ENCODE measurements at regions not wholly inside any gene's neighbourhood (a gene's known extent, or its start where the extent isn't known, plus 50 kb on each side); places are given as distances from the start of the nearest gene placed in this dataset.

- no peak for DNase-seq
These were observed 92.7 kb upstream of the RESF1 start for GRCh38 chr12:31866523-31866922.

- DNase-seq: no peak
These were observed 94.2 kb upstream of the RESF1 start for GRCh38 chr12:31865023-31865422.

- no peak for DNase-seq
These were observed 97.9 kb upstream of the RESF1 start for GRCh38 chr12:31861360-31861759.

GRCh38 chr12:31860401-31860800, 98.8 kb upstream of the RESF1 start:
- DNase-seq: no peak

- no peak for DNase-seq
These were observed 99.8 kb upstream of the RESF1 start for GRCh38 chr12:31859232-31859977.

- DNase-seq: no peak
These were observed 103.8 kb upstream of the RESF1 start for GRCh38 chr12:31855427-31855826.

GRCh38 chr12:31853977-31854376, 105.2 kb upstream of the RESF1 start:
- DNase-seq: no peak

GRCh38 chr12:31853520-31853919, 105.7 kb upstream of the RESF1 start:
- no peak for DNase-seq

GRCh38 chr12:31850268-31850667, 108.9 kb upstream of the RESF1 start:
- DNase-seq: no peak

GRCh38 chr12:31849090-31849687, 110.0 kb upstream of the RESF1 start:
- no peak for DNase-seq

- DNase-seq: no peak
These were observed 112.8 kb upstream of the RESF1 start for GRCh38 chr12:31846405-31846804.

GRCh38 chr12:31845613-31846322, 113.4 kb upstream of the RESF1 start:
- DNase-seq: no peak

GRCh38 chr12:31843398-31844095, 114.7 kb upstream of the AMN1 start:
- DNase-seq: no peak

GRCh38 chr12:31837913-31838312, 109.1 kb upstream of the AMN1 start:
- DNase-seq: no peak

- no peak for DNase-seq
These were observed 106.6 kb upstream of the AMN1 start for GRCh38 chr12:31835276-31835882.

- no peak for DNase-seq
These were observed 105.3 kb upstream of the AMN1 start for GRCh38 chr12:31834150-31834549.

GRCh38 chr12:31832740-31833729, 104.2 kb upstream of the AMN1 start:
- peak; percentile 35 for DNase-seq

GRCh38 chr12:31828071-31828470, 99.2 kb upstream of the AMN1 start:
- DNase-seq: peak; percentile 16

GRCh38 chr12:31822761-31823160, 93.9 kb upstream of the AMN1 start:
- no peak for DNase-seq

GRCh38 chr12:31821484-31821883, 92.7 kb upstream of the AMN1 start:
- DNase-seq: no peak

GRCh38 chr12:31820832-31821231, 92.0 kb upstream of the AMN1 start:
- no peak for DNase-seq

- no peak for DNase-seq
These were observed 90.6 kb upstream of the AMN1 start for GRCh38 chr12:31819427-31819826.
